ENCODE measurements at regions not wholly inside any gene's neighbourhood (a gene's known extent, or its start where the extent isn't known, plus 50 kb on each side); places are given as distances from the start of the nearest gene placed in this dataset.

DNA sequence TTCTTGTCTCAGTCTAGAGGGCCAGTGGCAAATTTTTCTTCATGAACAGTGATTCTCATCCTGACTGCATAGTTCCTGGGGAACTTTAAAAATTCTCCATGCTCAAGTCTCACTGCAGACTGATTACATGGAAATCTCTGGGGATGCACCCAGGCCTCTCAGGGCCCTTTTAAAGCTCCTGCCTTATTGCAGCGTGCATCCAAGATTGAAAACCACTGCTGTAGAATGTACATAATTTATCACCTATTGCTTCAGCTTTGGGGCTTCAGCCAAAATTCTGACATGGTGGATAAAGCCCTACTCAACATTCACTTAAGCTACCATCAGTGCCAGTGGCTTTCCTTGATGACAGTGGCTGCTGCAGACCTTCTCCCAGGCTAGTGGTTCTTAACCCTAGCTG is 143.8 kb downstream of the BTBD3 start:
- TF ChIP-seq, protein P1, sequence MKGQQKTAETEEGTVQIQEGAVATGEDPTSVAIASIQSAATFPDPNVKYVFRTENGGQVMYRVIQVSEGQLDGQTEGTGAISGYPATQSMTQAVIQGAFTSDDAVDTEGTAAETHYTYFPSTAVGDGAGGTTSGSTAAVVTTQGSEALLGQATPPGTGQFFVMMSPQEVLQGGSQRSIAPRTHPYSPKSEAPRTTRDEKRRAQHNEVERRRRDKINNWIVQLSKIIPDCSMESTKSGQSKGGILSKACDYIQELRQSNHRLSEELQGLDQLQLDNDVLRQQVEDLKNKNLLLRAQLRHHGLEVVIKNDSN (IDR thresholded peaks at IDR 0.05) = no peak

DNA sequence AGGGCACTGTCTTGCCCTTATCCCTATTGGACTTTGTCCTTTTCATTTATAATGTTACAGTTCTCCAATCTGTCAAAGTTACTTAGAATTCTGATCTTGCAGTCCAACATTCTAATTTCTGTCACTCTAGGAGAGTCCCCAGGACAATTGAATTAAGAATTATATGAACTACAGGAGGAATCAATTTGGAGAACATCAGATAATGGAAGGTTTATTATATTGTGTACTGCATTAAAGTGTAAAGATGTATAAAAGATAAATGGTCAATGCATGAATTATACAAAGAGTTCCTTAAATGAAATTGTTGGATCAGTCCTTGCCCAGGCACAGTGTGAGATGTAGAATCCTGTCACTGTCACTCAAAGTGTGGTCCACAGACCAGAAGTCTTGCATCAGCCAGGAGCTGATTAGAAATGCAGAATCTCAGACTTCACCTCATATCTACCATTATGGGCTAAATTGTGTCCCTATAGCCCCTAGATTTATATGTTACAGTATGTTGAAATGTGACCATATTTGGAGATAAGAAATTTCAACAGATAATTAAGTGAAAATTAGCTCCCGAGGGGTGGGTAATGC is 145.5 kb downstream of the BTBD3 start:
- no peak for TF ChIP-seq CEBPB (IDR thresholded peaks at IDR 0.05)
- no peak for TF ChIP-seq CREB1 (IDR thresholded peaks at IDR 0.05; ENCODE audit: low read depth)
- no peak for TF ChIP-seq EGR1 (IDR thresholded peaks at IDR 0.05)
- no peak for TF ChIP-seq EP300 (IDR thresholded peaks at IDR 0.05; ENCODE audit: borderline replicate concordance)

DNA sequence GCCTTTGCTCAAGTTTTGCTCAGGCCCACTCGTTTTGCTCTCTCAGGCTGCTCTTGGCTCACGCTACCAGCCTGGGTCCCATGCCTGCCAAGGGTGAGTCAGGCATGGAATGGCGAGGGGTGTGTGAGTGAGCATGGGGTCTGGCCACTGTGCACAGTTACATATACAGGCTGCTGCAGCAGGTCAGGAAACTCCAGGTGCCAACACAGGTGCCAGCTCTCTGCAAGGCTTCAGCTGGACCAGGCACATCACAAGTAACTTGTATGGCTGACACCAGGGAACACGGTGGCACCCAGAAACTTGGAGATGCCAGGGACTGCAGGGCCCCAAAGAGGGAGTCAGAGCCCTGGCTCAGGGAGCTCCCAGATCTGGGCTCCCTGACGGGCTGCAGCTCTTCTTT is 146.8 kb downstream of the BTBD3 start:
- TF ChIP-seq EGR1 (IDR thresholded peaks at IDR 0.05) = no peak
- no peak for TF ChIP-seq ZBTB7A (IDR thresholded peaks at IDR 0.05; ENCODE audit: low read depth)
- TF ChIP-seq, protein P2, sequence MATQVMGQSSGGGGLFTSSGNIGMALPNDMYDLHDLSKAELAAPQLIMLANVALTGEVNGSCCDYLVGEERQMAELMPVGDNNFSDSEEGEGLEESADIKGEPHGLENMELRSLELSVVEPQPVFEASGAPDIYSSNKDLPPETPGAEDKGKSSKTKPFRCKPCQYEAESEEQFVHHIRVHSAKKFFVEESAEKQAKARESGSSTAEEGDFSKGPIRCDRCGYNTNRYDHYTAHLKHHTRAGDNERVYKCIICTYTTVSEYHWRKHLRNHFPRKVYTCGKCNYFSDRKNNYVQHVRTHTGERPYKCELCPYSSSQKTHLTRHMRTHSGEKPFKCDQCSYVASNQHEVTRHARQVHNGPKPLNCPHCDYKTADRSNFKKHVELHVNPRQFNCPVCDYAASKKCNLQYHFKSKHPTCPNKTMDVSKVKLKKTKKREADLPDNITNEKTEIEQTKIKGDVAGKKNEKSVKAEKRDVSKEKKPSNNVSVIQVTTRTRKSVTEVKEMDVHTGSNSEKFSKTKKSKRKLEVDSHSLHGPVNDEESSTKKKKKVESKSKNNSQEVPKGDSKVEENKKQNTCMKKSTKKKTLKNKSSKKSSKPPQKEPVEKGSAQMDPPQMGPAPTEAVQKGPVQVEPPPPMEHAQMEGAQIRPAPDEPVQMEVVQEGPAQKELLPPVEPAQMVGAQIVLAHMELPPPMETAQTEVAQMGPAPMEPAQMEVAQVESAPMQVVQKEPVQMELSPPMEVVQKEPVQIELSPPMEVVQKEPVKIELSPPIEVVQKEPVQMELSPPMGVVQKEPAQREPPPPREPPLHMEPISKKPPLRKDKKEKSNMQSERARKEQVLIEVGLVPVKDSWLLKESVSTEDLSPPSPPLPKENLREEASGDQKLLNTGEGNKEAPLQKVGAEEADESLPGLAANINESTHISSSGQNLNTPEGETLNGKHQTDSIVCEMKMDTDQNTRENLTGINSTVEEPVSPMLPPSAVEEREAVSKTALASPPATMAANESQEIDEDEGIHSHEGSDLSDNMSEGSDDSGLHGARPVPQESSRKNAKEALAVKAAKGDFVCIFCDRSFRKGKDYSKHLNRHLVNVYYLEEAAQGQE (IDR thresholded peaks at IDR 0.05; ENCODE audit: low read depth) = no peak
- TF ChIP-seq, protein P3, sequence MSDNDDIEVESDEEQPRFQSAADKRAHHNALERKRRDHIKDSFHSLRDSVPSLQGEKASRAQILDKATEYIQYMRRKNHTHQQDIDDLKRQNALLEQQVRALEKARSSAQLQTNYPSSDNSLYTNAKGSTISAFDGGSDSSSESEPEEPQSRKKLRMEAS (IDR thresholded peaks at IDR 0.05) = no peak
- no peak for TF ChIP-seq NFIC (IDR thresholded peaks at IDR 0.05)
- no peak for TF ChIP-seq FOXM1 (IDR thresholded peaks at IDR 0.05; ENCODE audit: borderline replicate concordance, low read depth)
- TF ChIP-seq RAD21 (IDR thresholded peaks at IDR 0.05; ENCODE audit: low read depth) = no peak
- no peak for TF ChIP-seq TAF1 (IDR thresholded peaks at IDR 0.05; ENCODE audit: low read depth)
- TF ChIP-seq TCF12 (IDR thresholded peaks at IDR 0.05; ENCODE audit: low read depth) = no peak
- TF ChIP-seq TEAD4 (IDR thresholded peaks at IDR 0.05) = no peak
- TF ChIP-seq, protein P1 (IDR thresholded peaks at IDR 0.05) = no peak
- no peak for TF ChIP-seq CREB1 (IDR thresholded peaks at IDR 0.05; ENCODE audit: low read depth)
- TF ChIP-seq CEBPB (IDR thresholded peaks at IDR 0.05) = no peak
- TF ChIP-seq EP300 (IDR thresholded peaks at IDR 0.05; ENCODE audit: borderline replicate concordance) = no peak
- TF ChIP-seq YY1 (IDR thresholded peaks at IDR 0.05; ENCODE audit: low read depth) = no peak

DNA sequence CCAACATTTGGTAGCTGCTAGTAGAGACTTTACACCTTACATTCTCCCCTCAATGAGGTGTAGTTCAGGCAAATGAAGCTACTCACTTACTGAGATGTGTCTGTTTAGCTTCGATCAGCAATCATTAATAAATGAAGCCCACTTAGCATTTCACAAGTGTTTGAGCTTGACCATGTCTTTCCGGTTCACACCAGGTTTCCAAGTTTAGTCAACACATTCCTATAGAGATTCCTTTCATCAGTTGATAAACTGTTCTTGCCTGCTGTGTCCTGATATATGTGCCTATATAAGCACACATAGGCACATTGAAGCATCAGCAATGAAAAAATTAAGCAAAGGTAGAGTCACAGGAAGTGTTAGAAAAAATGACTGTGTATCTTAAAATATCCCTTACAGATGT is 150.0 kb downstream of the BTBD3 start:
- TF ChIP-seq CEBPB (IDR thresholded peaks at IDR 0.05) = no peak
- no peak for TF ChIP-seq EGR1 (IDR thresholded peaks at IDR 0.05)
- no peak for TF ChIP-seq TAF1 (IDR thresholded peaks at IDR 0.05; ENCODE audit: low read depth)
- TF ChIP-seq YY1 (IDR thresholded peaks at IDR 0.05; ENCODE audit: low read depth) = no peak

DNA sequence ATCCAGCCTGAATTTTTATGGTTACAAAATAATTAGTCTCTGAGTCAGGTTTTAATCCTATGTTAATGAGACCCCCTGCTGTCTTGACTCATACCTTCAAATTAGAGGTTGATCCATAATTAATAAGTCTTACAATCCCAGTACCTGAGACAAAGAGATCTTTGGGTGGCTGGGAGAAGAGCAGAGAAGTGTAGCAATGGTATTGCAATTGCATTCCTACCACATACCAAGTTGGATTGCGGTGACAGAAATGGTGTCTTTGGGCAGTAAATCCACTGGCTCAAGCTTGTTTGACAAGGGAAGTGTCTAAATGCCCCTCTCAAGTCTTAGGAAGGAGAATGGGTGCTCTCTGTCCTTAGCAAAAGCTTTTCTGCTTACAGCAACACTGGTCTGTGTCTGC is 150.4 kb downstream of the BTBD3 start:
- TF ChIP-seq EGR1 (IDR thresholded peaks at IDR 0.05) (no peak), FOXM1 (IDR thresholded peaks at IDR 0.05; ENCODE audit: borderline replicate concordance, low read depth) (no peak), NFIC (IDR thresholded peaks at IDR 0.05) (no peak)

DNA sequence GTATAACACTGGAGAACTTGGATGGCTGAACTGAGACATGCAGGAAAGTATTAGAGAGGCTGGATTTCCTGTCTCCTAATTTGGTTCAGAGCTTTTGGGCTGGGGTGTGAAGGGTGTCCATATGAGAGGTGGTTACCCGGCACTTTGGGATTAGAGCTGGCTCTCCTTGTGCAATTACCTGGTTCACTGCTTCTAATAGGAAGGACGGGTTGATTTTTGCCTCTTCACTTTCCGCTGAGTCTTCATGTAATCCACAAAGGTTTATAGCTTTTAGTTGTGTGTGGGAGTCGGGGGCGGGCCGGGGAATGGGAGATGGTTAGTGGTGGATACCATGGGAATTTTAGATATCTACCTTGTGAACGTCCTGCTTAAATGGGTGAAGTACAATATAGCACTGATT is 151.5 kb downstream of the BTBD3 start:
- no peak for TF ChIP-seq RAD21 (IDR thresholded peaks at IDR 0.05; ENCODE audit: low read depth)
- no peak for TF ChIP-seq CEBPB (IDR thresholded peaks at IDR 0.05)
- TF ChIP-seq, protein P2 (IDR thresholded peaks at IDR 0.05; ENCODE audit: low read depth) = no peak
- TF ChIP-seq, protein P3 (IDR thresholded peaks at IDR 0.05) = no peak
- TF ChIP-seq EP300 (IDR thresholded peaks at IDR 0.05; ENCODE audit: borderline replicate concordance) = no peak
- no peak for TF ChIP-seq TAF1 (IDR thresholded peaks at IDR 0.05; ENCODE audit: low read depth)

DNA sequence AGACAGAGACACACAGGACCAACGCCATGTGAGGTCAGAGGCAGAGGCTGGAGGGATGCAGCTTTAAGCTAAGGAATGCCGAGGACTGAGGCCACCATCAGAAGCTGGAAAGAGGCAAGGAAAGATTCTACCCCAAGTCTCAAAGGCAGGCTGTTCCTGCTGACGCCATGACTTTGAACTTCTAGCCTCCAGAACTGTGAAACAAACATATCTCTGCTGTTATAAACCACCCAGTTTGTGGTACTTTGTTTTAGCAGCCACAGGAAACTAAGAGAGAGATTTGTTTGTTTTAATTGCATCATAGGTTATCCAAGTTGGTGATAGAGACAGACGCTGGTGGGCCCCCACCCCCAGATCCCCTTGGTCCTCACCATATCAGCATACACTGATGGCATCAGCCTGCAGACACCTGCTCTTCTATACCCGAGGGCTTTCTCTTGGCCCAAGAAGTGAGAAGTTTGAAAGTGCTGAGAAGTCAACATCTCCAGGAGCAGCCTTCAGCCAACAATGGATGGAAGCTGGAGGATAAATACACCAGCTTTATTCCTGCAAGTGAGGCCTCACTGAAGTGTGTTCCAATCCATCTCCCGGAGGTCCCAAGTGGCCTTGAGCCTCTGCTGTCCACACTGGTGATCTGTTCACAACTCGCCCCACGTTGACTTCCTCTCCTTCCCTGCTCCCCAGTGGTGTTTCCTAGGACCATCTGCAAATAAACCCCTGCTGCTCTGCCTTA is 154.7 kb downstream of the BTBD3 start:
- TF ChIP-seq EGR1 (IDR thresholded peaks at IDR 0.05) (no peak), TCF12 (IDR thresholded peaks at IDR 0.05; ENCODE audit: low read depth) (no peak), EP300 (IDR thresholded peaks at IDR 0.05; ENCODE audit: borderline replicate concordance) (no peak), TEAD4 (IDR thresholded peaks at IDR 0.05) (no peak), ZBTB7A (IDR thresholded peaks at IDR 0.05; ENCODE audit: low read depth) (no peak), TAF1 (IDR thresholded peaks at IDR 0.05; ENCODE audit: low read depth) (no peak), FOXM1 (IDR thresholded peaks at IDR 0.05; ENCODE audit: borderline replicate concordance, low read depth) (no peak), CREB1 (IDR thresholded peaks at IDR 0.05; ENCODE audit: low read depth) (no peak), YY1 (IDR thresholded peaks at IDR 0.05; ENCODE audit: low read depth) (no peak), CEBPB (IDR thresholded peaks at IDR 0.05) (no peak), RAD21 (IDR thresholded peaks at IDR 0.05; ENCODE audit: low read depth) (no peak), NFIC (IDR thresholded peaks at IDR 0.05) (no peak)
- TF ChIP-seq, protein P1 (IDR thresholded peaks at IDR 0.05) = no peak
- TF ChIP-seq, protein P3 (IDR thresholded peaks at IDR 0.05) = no peak
- TF ChIP-seq, protein P2 (IDR thresholded peaks at IDR 0.05; ENCODE audit: low read depth) = no peak

All from Ishikawa (cell line).